KMS-11 (cell line): ENCODE measurements at regions not wholly inside any gene's neighbourhood (a gene's known extent, or its start where the extent isn't known, plus 50 kb on each side); places are given as distances from the start of the nearest gene placed in this dataset.
"Not testable (repeated sequence)": the region's sequence is repeated elsewhere in the genome, so short reads cannot be mapped to it uniquely, and the experiment has no call there.

Source experiments
- H2AFZ ChIP-seq: fragments of 200-600 bp; sonication (generic); 2 replicates; pipeline ENCODE4 v1.6.1; 2016; ENCODE audit warnings: antibody characterized with exemption, mixed run types, low read depth
- H3K27ac ChIP-seq: fragments of 200-600 bp; sonication (generic); 2 replicates; pipeline ENCODE4 v1.6.1; 2016; ENCODE audit warnings: mild to moderate bottlenecking, mixed run types
- H3K27me3 ChIP-seq: fragments of 200-600 bp; sonication (generic); 2 replicates; pipeline ENCODE4 v1.6.1; 2017; ENCODE audit warnings: mild to moderate bottlenecking, low read depth, mixed run types, moderate library complexity; ENCODE audit not compliant: insufficient read depth
- H3K36me3 ChIP-seq: fragments of 200-600 bp; sonication (generic); 2 replicates; pipeline ENCODE4 v1.6.1; 2017; ENCODE audit warnings: mild to moderate bottlenecking, mixed run types; ENCODE audit not compliant: insufficient read depth
- H3K4me1 ChIP-seq: fragments of 200-600 bp; sonication (generic); 2 replicates; pipeline ENCODE4 v1.6.1; 2016; ENCODE audit warnings: mild to moderate bottlenecking, low read depth, mixed run types; ENCODE audit not compliant: poor library complexity, severe bottlenecking
- H3K4me2 ChIP-seq: fragments of 200-600 bp; sonication (generic); 2 replicates; pipeline ENCODE4 v1.7.0; 2016; ENCODE audit warnings: mild to moderate bottlenecking, mixed run types
- H3K4me3 ChIP-seq: fragments of 200-600 bp; sonication (generic); IDR thresholded peaks from 2 replicates; pipeline ENCODE4 v1.6.1; 2017; ENCODE audit warnings: low read depth, low read length, mixed read lengths; ENCODE audit not compliant: insufficient read depth
- H3K79me2 ChIP-seq: fragments of 200-600 bp; sonication (generic); 2 replicates; pipeline ENCODE4 v1.6.1; 2016; ENCODE audit warnings: low read depth, mixed run types; ENCODE audit not compliant: insufficient read depth
- H3K9ac ChIP-seq: fragments of 200-600 bp; sonication (generic); 2 replicates; pipeline ENCODE4 v1.6.1; 2016; ENCODE audit warnings: mild to moderate bottlenecking, mixed run types
- H4K20me1 ChIP-seq: fragments of 200-600 bp; sonication (generic); 2 replicates; pipeline ENCODE4 v1.6.1; 2016; ENCODE audit warnings: mild to moderate bottlenecking, mixed run types; ENCODE audit not compliant: insufficient read depth
- CTCF ChIP-seq: fragments of 200-600 bp; sonication (generic); conservative IDR thresholded peaks from 2 replicates; pipeline ENCODE4 v1.6.1; 2017; ENCODE audit warnings: low read depth, mild to moderate bottlenecking, antibody characterized with exemption, low read length, moderate library complexity, mixed read lengths

- Histone ChIP-seq H3K27me3 (no peaks in the 10 kb centered on the region), H3K9ac (no peak overlapping the region), H3K4me2 (no peak overlapping the region), H3K4me1 (no peaks in the 10 kb centered on the region), H3K36me3 (no peaks in the 10 kb centered on the region), H3K79me2 (no peaks in the 10 kb centered on the region), H4K20me1 (no peaks in the 10 kb centered on the region), H3K27ac (no peak overlapping the region), H3K4me3 (no peak overlapping the region), H2AFZ (no peak overlapping the region)
- TF ChIP-seq CTCF = no peak
Measured at GRCh38 chr1:170445096-170445495, 86.9 kb upstream of the GORAB start.

- H3K27me3 ChIP-seq = no peaks in the 10 kb centered on the region
- no peaks in the 10 kb centered on the region for H3K4me1 ChIP-seq
- H3K4me3 ChIP-seq = no peak overlapping the region
- no peaks in the 10 kb centered on the region for H3K79me2 ChIP-seq
- TF ChIP-seq CTCF = no peak
- H3K36me3 ChIP-seq = no peaks in the 10 kb centered on the region
- H3K4me2 ChIP-seq = no peak overlapping the region
- no peak overlapping the region for H3K9ac ChIP-seq
- no peak overlapping the region for H2AFZ ChIP-seq
- no peak overlapping the region for H3K27ac ChIP-seq
- no peaks in the 10 kb centered on the region for H4K20me1 ChIP-seq
Measured at GRCh38 chr1:170448661-170449158, 83.3 kb upstream of the GORAB start.

GRCh38 chr1:170457325-170458050 lies 74.5 kb upstream of the GORAB start:
- not testable (repeated sequence) for H3K27me3 ChIP-seq, H3K4me1 ChIP-seq, H3K36me3 ChIP-seq

GRCh38 chr1:170460001-170460400 lies 72.0 kb upstream of the GORAB start:
- H3K4me1 ChIP-seq = no peaks in the 10 kb centered on the region

More at GRCh38 chr1:170457325-170458050, 74.5 kb upstream of the GORAB start:
- H3K79me2 ChIP-seq, H3K4me2 ChIP-seq, H3K9ac ChIP-seq, H4K20me1 ChIP-seq, H3K27ac ChIP-seq, H2AFZ ChIP-seq, H3K4me3 ChIP-seq: not testable (repeated sequence)

More at GRCh38 chr1:170460001-170460400, 72.0 kb upstream of the GORAB start:
- no peaks in the 10 kb centered on the region for H3K36me3 ChIP-seq
- no peak overlapping the region for H3K4me3 ChIP-seq
- H3K79me2 ChIP-seq = no peaks in the 10 kb centered on the region
- no peaks in the 10 kb centered on the region for H3K27me3 ChIP-seq
- H4K20me1 ChIP-seq = no peaks in the 10 kb centered on the region
- H2AFZ ChIP-seq = no peak overlapping the region
- no peak overlapping the region for H3K9ac ChIP-seq
- TF ChIP-seq CTCF = no peak
- H3K4me2 ChIP-seq = no peak overlapping the region
- no peak overlapping the region for H3K27ac ChIP-seq
